ENCODE measurements at regions not wholly inside any gene's neighbourhood (a gene's known extent, or its start where the extent isn't known, plus 50 kb on each side); places are given as distances from the start of the nearest gene placed in this dataset.

GRCh38 chr7:15885678-15886077, 199.2 kb upstream of the MEOX2 start:
- WGBS (ENCODE audit: insufficient coverage, low coverage, missing lambda C conversion rate) = 0% methylated on average over 2 of the region's 2 CpGs
- no peak for DNase-seq (ENCODE audit: extremely low read depth in 1 of 4, low spot score in 3 of 4)
- H2AFZ ChIP-seq (ENCODE audit: low read depth, low read length) = no peak overlapping the region
- H3K9ac ChIP-seq (ENCODE audit: insufficient read depth in 1 of 2, low read depth in 2 of 2, low read length in 2 of 2) = no peak overlapping the region
- H3K27me3 ChIP-seq (ENCODE audit: control insufficient read depth in 2 of 2, insufficient read depth in 2 of 2, low read length in 2 of 2) = no peaks in the 10 kb centered on the region
- no peaks in the 10 kb centered on the region; the same call in 1 of the 2 replicates for H3K9me3 ChIP-seq (replicated peaks; ENCODE audit: control insufficient read depth, insufficient read depth, low read depth, low read length)
- no peaks in the 10 kb centered on the region for H4K20me1 ChIP-seq (replicated peaks; ENCODE audit: control insufficient read depth, insufficient read depth, low read length)
- no peaks in the 10 kb centered on the region for H3K36me3 ChIP-seq (ENCODE audit: control insufficient read depth, insufficient read depth, low read length)
- ChIA-PET POLR2A (no interaction called here), CTCF (ENCODE audit: low intra/inter-chr PET ratio) (no interaction called here)
- H3K4me3 ChIP-seq = no peak overlapping the region
- intact Hi-C loops (cut with micrococcal nuclease) (no loop called here), in situ Hi-C loops (cut with MboI) (no loop called here)
- no peak for ATAC-seq
- TF ChIP-seq CEBPZ (IDR thresholded peaks at IDR 0.05; ENCODE audit: borderline replicate concordance, low read depth, low read length) (no peak), CHD1 (IDR thresholded peaks at IDR 0.05; ENCODE audit: low read length) (no peak), ZNF511 (CRISPR knock-in tag; IDR thresholded peaks at IDR 0.05) (no peak), ZNF398 (CRISPR knock-in tag; IDR thresholded peaks at IDR 0.05) (no peak), NFIC (IDR thresholded peaks at IDR 0.05) (no peak), MTF1 (CRISPR knock-in tag; IDR thresholded peaks at IDR 0.05; ENCODE audit: borderline replicate concordance) (no peak), DDX20 (tag; IDR thresholded peaks at IDR 0.05; ENCODE audit: low read depth) (no peak), RBFOX2 (IDR thresholded peaks at IDR 0.05; ENCODE audit: low read depth, low read length) (no peak), CGGBP1 (CRISPR knock-in tag; IDR thresholded peaks at IDR 0.05) (no peak), FOXA1 (IDR thresholded peaks at IDR 0.05; ENCODE audit: borderline replicate concordance) (no peak), KDM1A (IDR thresholded peaks at IDR 0.05) (no peak), SMARCC2 (IDR thresholded peaks at IDR 0.05; ENCODE audit: low read depth) (no peak), NFRKB (IDR thresholded peaks at IDR 0.05; ENCODE audit: low read depth) (no peak), STAT5B (CRISPR knock-in tag; IDR thresholded peaks at IDR 0.05) (no peak)
- no peaks in the 10 kb centered on the region for H3K9me1 ChIP-seq (ENCODE audit: control insufficient read depth, insufficient read depth, low read length)
- FAIRE-seq = no peak
- H3K27ac ChIP-seq (ENCODE audit: extremely low read depth, low read depth, low read length) = no peak overlapping the region
- no peak overlapping the region for H3K4me2 ChIP-seq (ENCODE audit: insufficient read depth, low read length)
- no TSS peak for BruUV-seq (replicated peaks)
- no peaks in the 10 kb centered on the region for H3K79me2 ChIP-seq (ENCODE audit: control insufficient read depth, insufficient read depth, low read length)
- no peaks in the 10 kb centered on the region for H3K4me1 ChIP-seq (replicated peaks in 1 of 2; ENCODE audit: control insufficient read depth in 2 of 2, insufficient read depth in 2 of 2, low read length in 2 of 2)
